MM.1S (cell line): ENCODE measurements at regions not wholly inside any gene's neighbourhood (a gene's known extent, or its start where the extent isn't known, plus 50 kb on each side); places are given as distances from the start of the nearest gene placed in this dataset.

Source experiments
- CTCF ChIP-seq: fragments of 300-600 bp; sonication (generic); IDR thresholded peaks from 2 replicates; pipeline ENCODE4 v1.5.1; 2016; ENCODE audit warnings: antibody characterized with exemption, low read length, mixed read lengths
- EZH2 ChIP-seq: fragments of 300-600 bp; sonication (generic); optimal IDR thresholded peaks from 2 replicates; pipeline ENCODE3; 2017; ENCODE audit warnings: low read depth, mild to moderate bottlenecking, antibody characterized with exemption, low read length, mixed read lengths

GRCh38 chr18:24991141-24992060 is 360.6 kb downstream of the ZNF521 start:
- TF ChIP-seq EZH2 (no peak), CTCF (no peak)
